Fibroblast of the aortic adventitia (primary cell): ENCODE measurements at regions not wholly inside any gene's neighbourhood (a gene's known extent, or its start where the extent isn't known, plus 50 kb on each side); places are given as distances from the start of the nearest gene placed in this dataset.

Experiments
- DNase-seq: peaks from one replicate; pipeline ENCODE4 v3.0.0-alpha.2; 2010; ENCODE audit warnings: low read depth
- H3K4me3 ChIP-seq: 2 replicates; pipeline ENCODE4 v1.5.1; 2011; ENCODE audit warnings: low read depth, mild to moderate bottlenecking, control low read depth, low read length, moderate library complexity
- TF ChIP-seq, protein P1 (sequence below): IDR thresholded peaks from 2 replicates; pipeline ENCODE4 v1.5.1; 2011; ENCODE audit warnings: mild to moderate bottlenecking, low read length, control low read depth, inconsistent platforms; ENCODE audit not compliant: insufficient read depth

DNA sequence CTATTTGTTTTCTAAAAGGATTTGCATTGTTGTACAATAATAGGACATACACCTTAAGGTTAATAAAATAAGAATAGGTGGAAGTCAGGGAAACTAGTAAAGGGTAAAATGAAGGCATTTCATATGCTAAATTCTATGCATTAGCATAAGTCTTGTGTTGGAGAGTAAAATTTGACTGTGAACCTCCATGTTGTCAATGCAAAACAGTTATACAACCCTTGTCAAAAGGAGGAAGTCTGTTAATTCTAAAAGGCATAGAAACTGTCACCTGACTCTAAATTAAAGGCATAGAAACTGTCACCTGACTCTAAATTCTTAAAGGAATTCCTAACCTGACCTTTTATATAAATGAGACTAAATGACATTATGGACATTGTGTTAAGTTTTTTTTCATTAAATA lies 291.8 kb downstream of the OLFM3 start:
- no peak for DNase-seq
- no peak overlapping the region for H3K4me3 ChIP-seq
- TF ChIP-seq, protein P1, sequence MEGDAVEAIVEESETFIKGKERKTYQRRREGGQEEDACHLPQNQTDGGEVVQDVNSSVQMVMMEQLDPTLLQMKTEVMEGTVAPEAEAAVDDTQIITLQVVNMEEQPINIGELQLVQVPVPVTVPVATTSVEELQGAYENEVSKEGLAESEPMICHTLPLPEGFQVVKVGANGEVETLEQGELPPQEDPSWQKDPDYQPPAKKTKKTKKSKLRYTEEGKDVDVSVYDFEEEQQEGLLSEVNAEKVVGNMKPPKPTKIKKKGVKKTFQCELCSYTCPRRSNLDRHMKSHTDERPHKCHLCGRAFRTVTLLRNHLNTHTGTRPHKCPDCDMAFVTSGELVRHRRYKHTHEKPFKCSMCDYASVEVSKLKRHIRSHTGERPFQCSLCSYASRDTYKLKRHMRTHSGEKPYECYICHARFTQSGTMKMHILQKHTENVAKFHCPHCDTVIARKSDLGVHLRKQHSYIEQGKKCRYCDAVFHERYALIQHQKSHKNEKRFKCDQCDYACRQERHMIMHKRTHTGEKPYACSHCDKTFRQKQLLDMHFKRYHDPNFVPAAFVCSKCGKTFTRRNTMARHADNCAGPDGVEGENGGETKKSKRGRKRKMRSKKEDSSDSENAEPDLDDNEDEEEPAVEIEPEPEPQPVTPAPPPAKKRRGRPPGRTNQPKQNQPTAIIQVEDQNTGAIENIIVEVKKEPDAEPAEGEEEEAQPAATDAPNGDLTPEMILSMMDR: no peak

DNA sequence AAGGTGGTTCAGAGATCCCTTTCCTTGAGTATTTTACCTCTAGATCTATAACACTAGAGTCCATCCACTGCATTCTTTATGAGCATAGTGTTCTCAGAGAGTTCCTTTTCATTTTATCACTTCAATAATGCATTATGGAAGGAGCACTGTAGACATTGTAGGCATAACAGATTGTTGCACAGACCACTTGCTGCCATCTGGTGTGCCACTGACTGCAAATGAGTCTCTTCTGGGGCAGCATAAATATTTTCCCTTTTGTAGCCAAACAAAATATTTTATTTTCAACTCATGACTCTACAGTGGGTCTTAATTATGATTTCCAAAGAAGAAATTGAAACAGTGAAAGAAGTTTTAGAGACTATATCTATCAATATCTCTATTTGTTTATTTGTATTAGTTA lies 290.4 kb downstream of the OLFM3 start:
- no peak overlapping the region for H3K4me3 ChIP-seq
- TF ChIP-seq, protein P1: no peak
- no peak for DNase-seq

DNA sequence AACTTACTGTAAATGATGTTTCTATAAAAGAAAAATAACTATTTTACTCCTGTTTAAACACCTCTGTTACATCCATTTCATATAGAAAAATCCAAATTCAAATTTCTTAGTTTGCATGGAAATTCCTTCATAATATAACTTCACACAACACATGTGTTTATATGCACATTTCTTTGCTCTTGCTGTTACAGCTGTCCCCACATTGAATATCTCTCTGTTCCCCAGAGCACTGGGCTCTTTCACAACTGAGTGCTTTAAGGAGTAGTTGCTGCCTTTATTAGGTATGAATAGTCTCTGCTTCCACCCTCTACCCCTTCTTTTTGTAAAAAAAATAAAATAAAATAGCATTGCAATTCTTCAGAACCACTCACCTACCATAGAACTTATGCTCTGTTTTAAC lies 287.0 kb downstream of the OLFM3 start:
- TF ChIP-seq, protein P1: no peak
- H3K4me3 ChIP-seq: no peak overlapping the region
- DNase-seq: no peak

DNA sequence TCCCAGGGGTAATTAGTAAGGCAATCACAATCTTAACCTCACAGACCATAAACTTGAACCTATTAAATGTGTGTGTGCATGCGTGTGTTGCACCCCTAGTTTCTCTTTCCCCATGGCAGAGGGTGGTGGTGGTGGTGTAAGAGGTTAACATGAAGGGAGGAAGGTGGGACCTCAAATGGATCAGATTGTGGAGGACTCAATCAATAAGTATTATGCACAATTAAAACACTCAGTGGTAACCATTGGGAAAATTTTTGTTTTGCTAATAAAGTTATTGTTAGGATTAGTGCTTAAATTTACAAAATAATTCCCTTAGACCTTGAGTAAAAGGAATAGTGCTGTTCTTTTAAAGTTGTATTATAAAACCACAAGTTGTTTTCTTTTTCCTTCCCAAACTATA lies 283.0 kb downstream of the OLFM3 start:
- TF ChIP-seq, protein P1: no peak

DNA sequence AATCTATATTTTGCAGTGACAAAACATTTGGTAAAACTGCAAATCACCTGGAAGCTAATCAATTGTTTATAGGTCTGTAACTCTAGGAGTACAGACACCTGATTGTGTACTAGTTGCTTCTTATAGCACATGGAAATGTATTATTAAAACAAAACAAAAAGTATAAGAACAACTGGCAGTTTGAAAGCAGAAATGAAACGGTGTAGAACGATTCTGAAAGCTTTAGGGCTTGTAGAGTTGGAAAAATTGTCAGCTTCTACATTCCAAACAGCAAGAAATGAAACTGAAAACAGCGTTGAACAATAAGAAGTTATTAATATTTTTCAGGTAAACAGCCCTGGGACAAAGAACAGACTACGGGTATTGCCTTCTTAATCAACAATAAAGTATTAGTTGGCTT lies 273.3 kb downstream of the OLFM3 start:
- TF ChIP-seq, protein P1: no peak
- no peak for DNase-seq
- H3K4me3 ChIP-seq: no peak overlapping the region

More for the DNA sequence above, 283.0 kb downstream of the OLFM3 start:
- DNase-seq: no peak
- H3K4me3 ChIP-seq: no peak overlapping the region

DNA sequence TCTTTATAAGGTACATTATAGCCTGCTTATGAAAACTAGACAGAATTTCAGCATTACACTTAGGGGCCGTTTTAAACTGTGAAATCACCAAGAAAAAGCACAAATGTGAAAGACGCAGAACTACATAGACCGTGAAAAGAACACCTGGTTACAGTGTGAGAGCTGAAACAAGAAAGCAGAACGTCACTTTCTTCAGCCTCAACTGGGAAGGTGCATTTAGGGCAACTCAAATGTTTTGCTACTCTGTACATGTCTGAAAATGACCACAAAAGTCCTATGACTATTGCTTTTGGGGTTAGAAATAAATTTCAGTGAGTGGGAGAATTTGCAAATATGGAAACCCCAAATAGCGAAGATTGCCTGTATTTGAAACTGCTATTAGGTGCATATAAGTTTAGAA lies 268.7 kb downstream of the OLFM3 start:
- no peak for DNase-seq
- TF ChIP-seq, protein P1: no peak
- no peak overlapping the region for H3K4me3 ChIP-seq

DNA sequence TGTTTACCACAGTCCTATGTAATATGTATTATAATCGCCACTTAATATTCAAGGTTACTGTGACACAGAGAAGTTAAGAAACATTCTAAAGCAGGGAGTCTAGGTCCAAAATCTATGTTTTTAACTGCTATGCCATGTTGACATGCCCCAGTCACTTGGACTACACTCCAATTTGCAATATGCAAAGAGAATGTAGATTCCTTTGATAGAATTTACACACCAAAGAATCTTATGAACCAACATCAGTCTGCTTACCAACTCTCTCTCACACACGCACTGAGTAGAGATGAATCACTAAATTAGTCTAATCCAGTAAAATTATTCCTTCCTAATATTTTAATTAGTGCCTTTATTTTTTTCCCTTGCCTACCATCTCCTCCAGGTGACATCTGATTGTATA lies 266.2 kb downstream of the OLFM3 start:
- no peak for DNase-seq
- no peak overlapping the region for H3K4me3 ChIP-seq
- TF ChIP-seq, protein P1: no peak
